ENCODE measurements at regions not wholly inside any gene's neighbourhood (a gene's known extent, or its start where the extent isn't known, plus 50 kb on each side); places are given as distances from the start of the nearest gene placed in this dataset.

DNA sequence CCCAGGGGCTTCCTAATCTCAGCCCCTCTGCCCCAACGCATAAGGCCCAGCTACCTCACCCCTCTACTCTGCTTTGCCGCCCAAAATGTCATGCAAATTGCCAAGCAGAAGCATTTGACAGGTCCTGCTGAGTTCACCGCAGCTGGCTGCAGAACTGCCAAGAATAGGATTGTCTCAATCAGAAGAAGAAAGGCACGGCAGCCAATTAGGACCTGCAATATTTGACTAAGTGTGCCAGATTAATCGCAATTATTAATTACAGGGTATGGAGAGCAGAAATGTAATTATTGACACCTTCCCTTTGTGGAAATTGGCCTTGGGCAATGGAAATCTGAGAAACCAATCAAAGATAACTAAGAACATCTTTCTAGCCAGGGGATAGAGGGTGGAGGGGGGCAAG is 318.6 kb downstream of the LRFN2 start:
- no peak for DNase-seq (ENCODE audit: low read depth in 1 of 2, low spot score in 1 of 2)

GRCh38 chr6:40268166-40268565 is 319.0 kb downstream of the LRFN2 start:
- no peak for DNase-seq (ENCODE audit: low read depth in 1 of 2, low spot score in 1 of 2)

DNA sequence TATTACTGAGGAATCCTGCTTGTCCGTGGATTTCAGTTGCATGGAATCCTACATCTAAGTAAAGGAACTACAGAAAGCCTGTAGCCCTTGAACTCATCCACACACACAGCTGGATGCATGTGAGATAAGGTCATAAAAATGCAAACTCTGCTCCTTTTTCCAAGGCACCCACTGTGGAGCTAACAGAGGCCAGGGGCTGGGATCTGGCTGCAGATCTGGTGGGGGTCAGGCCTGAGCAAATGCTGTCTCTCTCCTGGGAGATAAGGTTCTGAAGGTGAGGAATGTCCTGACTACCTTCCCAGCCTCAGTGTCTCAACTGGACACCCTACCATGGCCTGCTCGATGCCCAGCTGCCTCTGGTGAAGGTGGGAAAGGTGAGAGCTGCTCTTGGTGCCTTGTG is 321.5 kb downstream of the LRFN2 start:
- DNase-seq (ENCODE audit: low read depth in 1 of 2, low spot score in 1 of 2) = no peak

DNA sequence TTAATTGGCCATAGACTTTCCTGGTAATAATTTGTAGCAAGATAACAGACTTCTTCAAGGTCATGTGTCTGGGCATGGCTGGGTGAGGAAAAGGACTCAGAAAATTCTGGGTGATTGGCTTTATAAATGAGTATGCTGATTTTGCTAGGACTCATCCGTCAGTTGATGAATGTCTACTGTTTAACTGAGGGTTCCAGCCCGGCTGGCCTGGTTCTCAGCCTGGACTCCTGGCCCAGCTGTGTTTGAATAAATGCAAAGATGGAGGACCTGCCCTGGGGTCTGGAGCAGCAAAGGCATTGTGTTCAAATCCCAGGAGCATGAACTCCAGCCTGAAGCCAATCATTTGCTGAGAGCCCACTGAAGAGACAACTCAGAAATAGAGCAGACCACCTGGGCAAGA is 323.2 kb downstream of the LRFN2 start:
- DNase-seq (ENCODE audit: low read depth in 1 of 2, low spot score in 1 of 2) = no peak

DNA sequence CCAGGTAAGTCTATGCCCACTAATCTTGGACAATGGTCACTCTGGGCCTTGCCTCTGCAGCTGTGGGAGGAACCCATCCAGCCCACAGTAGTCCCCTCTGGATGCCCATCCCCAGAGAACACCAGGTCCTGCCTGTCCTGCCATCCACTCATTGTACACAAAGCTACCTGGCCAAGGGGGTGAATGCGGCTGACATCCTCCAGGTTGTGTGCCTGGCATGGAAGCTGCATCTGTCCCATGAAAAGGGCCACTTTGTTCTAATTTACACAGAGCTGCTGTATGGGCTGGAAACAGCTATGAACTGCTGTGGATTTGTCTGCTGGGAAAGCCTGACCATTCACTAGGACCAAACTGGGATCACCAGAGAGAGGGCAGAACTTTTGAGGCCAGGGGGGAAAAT is 324.8 kb downstream of the LRFN2 start:
- DNase-seq (ENCODE audit: low read depth in 1 of 2, low spot score in 1 of 2) = no peak

- no peak for DNase-seq (ENCODE audit: low read depth in 1 of 2, low spot score in 1 of 2)
Measured at GRCh38 chr6:40258531-40258930, 324.3 kb upstream of the MOCS1 start.

DNA sequence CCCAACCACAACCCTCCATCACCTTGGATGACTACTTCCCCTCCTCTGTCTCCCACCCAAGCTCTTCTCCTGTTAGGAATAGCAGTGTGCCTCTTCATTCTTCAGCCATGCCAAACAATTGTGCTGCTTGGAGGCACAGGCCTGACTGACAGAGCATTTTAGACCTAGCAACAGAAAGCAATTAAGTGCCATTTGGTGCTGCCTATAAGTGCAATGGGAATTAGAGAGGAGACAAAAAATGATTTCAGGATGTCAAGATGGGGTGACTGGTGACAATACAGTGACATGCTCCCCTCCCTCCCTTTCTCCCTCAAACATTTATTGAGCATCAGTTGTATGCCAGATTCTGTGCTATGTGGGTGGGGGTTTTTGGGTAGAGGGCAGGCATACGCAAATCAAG is 322.6 kb upstream of the MOCS1 start:
- no peak for DNase-seq (ENCODE audit: low read depth in 1 of 2, low spot score in 1 of 2)

- no peak for DNase-seq (ENCODE audit: low read depth in 1 of 2, low spot score in 1 of 2)
Measured at GRCh38 chr6:40256224-40256623, 322.0 kb upstream of the MOCS1 start.

DNA sequence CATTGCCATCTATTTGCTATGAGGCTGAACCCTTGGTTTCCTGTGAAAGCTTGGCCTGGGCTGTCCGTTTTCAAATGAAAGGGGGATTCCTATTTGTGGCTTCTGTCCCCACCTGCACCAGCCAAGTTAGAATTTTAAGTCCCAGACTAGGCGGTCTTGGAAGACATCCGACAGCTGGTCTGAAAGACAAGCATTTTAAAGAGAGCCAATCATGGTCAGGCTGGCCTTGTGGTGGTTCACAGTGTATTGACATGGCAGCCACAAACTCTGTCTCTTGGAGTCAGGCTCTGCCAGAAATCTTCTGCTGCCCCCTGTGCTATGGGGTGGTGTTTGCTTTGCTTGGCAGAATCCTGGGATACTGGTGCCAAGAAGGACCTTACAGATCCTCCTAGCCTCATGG is 319.2 kb upstream of the MOCS1 start:
- no peak for DNase-seq (ENCODE audit: low read depth in 1 of 2, low spot score in 1 of 2)

DNA sequence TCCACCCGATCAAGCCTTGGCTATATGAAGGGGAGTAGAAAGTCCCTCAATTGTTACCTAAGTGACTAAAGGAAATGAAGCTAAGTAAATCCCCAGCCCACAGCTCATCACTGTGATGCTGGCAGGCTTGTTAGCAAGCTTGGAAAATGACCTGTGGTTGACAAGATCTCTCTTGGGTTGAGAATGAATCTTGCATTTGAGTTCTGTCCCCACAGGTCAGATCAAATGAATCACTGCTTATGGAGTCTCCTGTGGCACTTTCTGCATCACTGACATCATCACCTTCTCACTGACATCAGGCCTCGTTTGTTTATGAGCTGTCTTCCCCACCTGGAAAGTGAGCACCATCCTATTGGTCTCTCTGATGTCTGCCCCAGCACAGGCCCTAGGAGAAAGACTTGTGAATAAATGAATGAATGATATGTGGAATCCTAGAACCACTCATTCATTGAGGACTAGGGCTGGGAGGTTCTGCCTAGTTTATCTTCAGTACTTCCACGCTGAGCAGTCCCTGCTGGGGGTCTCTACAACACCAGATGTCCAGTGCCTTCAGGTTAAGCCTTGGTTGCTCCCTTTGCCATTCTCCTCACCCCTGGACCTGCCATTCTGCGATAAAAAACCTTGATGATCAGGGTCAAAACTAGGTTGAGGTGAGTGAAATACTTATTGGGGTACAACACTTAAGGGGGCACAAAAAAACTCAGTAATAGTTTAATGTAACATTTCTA is 318.4 kb upstream of the MOCS1 start:
- DNase-seq (ENCODE audit: low read depth in 1 of 2, low spot score in 1 of 2) = no peak

GRCh38 chr6:40251637-40252300 is 317.5 kb upstream of the MOCS1 start:
- DNase-seq (ENCODE audit: low read depth in 1 of 2, low spot score in 1 of 2) = no peak

DNA sequence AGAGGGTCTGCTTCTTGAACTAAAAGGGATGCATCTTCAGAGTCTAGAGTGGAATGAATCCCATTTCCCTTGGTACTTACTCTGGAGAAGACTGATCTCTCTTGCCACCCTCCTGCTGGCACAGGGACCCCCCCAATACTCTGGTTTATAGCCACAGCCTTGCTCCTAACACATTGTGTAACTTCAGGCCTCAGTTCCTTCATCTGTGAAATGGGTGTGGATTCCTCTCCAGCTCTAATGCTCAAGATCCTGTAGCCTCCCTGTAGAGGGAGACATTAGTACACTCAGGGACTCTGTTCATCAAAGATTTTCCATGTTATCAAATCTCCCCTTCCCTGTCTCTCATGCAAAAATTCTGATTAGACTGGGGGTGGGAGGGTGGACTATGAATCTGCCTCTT is 315.7 kb upstream of the MOCS1 start:
- DNase-seq (ENCODE audit: low read depth in 1 of 2, low spot score in 1 of 2) = no peak

- DNase-seq (ENCODE audit: low read depth in 1 of 2, low spot score in 1 of 2) = no peak
Measured at GRCh38 chr6:40247516-40248115, 313.4 kb upstream of the MOCS1 start.

DNA sequence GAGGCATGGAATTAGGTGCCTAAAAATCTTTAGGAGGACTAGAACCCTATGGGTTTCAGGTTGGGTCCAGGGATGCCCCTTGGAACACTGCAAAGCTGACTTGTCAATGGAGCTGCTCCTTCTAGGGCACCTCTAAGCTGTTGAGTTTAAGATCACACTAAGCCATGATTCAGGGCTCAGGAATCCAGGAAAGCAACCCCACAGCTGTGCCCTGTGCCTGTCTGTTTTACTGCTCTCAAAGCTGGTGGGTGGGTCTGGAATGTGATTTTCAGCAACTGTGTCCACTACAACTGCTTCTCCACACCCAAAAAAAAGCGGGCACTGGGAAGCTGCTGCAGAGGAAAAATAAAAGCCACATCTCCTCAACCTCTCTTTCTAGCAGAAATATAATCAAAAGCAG is 310.4 kb upstream of the MOCS1 start:
- DNase-seq (ENCODE audit: low read depth in 1 of 2, low spot score in 1 of 2) = no peak

- DNase-seq (ENCODE audit: low read depth in 1 of 2, low spot score in 1 of 2) = no peak
Measured at GRCh38 chr6:40232698-40233097, 298.4 kb upstream of the MOCS1 start.

DNA sequence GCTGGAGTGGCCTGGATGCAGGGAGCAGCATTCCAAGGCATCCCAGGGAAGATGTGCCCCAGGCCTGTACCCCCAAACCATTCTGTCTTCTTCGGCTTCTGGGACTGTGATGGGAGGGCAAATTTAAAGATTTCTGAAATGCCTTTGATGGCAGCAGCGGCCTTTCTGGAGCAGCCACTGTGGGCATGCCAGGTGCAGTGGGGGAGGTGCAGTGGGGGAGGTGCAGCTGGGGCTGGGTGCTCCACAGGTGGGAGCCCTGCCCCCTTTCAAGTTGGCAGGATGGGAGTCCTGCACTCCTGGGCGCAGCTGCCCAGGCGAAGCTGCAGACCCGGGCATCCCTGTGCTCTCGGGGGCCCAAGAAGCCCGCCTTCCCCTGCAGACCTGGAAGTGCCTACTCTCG is 293.5 kb upstream of the MOCS1 start:
- no peak for DNase-seq (ENCODE audit: low read depth in 1 of 2, low spot score in 1 of 2)

DNA sequence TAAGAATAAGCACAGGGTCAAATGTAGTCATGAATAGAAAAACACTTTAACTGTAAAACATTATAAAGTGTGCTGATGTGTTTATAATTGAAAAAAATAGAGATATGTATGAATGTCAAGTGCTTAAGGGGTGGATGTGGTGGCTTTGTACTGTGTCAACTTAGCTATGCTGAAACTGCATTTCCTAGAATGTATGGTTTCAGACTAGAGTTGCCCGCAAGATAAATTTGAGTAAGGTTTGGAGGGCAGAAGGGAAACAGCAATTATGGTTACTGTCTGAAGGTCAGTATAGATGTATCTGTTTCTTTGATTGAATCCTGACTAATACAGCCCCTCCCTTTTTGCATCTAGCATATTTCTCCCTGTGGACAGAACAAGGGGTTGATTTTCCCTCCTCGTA is 288.1 kb upstream of the MOCS1 start:
- no peak for DNase-seq (ENCODE audit: low read depth in 1 of 2, low spot score in 1 of 2)

GRCh38 chr6:40219799-40220198 is 285.5 kb upstream of the MOCS1 start:
- DNase-seq (ENCODE audit: low read depth in 1 of 2, low spot score in 1 of 2) = no peak

- no peak for DNase-seq (ENCODE audit: low read depth in 1 of 2, low spot score in 1 of 2)
Measured at GRCh38 chr6:40210628-40211056, 276.4 kb upstream of the MOCS1 start.

DNA sequence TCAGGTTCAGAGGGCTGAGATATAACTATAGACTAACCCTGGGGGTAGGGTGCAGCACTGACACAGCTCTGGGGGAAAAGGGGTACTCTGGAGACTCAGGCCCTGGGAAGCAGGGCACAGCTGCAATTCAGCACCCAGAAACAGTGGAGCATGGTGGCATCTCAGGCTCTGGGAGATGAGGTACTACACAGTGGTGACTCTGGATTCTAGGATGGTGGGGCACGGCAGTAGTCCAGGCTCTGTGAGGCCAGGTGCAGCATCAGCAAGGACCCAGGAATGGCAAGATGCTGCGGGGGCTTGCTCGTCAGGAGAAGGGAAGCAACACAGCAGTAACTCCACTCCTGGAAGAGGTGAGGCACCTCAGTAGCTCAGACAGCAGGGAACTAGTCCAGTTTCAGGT is 271.5 kb upstream of the MOCS1 start:
- DNase-seq (ENCODE audit: low read depth in 1 of 2, low spot score in 1 of 2) = no peak

- no peak for DNase-seq (ENCODE audit: low read depth in 1 of 2, low spot score in 1 of 2)
Measured at GRCh38 chr6:40205004-40205403, 270.7 kb upstream of the MOCS1 start.

DNA sequence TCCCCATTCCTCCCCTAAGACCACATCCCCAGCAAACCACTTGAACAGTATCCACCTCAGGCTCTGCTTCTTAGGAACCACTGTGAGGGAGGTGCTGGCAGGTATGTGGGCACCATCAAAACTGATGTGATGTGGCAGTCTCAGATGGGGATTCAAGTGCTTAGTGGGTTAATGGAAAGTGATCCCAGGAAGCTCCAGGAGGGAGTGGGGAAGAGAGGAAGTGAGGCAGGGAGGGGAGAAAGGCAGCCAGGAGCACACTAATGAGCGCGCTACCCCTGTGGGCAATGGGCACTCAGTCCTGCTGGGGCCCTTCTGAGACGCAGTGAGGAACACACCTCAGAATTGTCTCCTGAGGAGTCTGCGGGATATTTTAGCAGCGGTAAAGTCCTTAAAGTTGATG is 263.1 kb upstream of the MOCS1 start:
- no peak for DNase-seq (ENCODE audit: low read depth in 1 of 2, low spot score in 1 of 2)

DNA sequence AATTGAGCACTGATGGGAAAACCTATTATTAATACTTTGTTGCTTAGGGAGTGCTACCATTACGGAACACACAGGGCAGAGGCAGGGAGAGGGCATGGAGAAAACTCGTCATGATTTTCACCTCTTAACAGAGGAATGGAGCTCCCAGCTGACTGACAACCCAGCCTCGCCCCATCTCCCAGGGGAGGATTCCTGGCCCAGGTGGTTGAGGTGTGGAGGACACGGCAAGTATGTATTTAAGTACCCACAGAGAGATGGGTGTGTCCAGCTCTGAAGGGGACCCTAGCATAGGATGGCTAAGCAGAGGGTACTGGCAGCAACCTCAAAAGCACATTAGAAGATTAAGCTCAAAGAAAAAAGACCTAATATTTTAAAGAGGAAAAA is 261.9 kb upstream of the MOCS1 start:
- no peak for DNase-seq (ENCODE audit: low read depth in 1 of 2, low spot score in 1 of 2)

Data from activated CD4-positive, alpha-beta T cell treated with anti-CD3 and anti-CD28 coated beads, Interleukin-2, amount 50 U/mL, for 24 hours (primary cell).